ENCODE measurements at regions not wholly inside any gene's neighbourhood (a gene's known extent, or its start where the extent isn't known, plus 50 kb on each side); places are given as distances from the start of the nearest gene placed in this dataset.
A peak's percentile ranks its signal among the peaks of the same experiment; 100 is the strongest.

DNA sequence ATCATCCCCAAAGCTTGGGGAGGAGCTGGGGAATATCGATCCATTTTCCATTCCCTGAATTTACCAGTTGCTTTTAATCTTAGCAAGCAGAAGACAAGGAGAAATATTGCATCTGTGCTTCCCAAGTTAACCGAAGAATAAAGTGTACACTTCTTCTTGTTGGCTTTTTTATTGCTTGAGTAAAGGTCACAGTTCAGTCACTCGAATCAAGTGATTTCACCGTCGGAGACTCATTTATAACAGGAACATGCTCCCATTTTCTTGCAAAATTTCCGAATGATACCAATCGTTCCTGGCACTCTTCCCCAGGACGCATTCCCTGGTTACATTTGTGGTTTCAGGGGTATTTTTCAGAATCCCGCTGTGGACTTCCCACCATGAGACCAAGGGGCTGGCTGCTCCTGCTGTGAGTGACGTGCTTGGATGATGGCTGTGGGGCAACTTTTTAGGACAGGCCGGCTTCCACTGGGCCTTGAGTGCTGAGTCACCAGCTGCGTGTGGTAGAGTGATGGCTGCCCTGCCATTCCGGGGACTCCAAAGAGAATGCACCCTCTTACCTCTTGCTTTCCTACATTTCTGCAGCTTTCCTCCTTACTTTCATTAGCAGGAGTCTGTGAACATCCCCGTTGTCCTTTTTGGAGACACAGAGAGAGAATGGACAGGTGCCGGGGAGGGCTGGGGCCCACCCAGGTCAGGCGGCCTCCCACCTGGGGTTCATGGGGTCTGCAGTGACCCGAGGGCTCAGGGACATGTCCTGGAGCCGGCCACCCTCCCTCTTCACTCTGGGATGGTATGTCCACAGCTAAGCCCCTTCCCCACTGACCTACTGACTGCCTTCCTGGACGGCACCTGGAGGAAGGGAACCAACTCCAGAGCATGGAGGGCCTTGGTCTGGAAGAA, 60.7 kb upstream of the HDAC4 start:
- DNase-seq: peak; percentile 52

DNA sequence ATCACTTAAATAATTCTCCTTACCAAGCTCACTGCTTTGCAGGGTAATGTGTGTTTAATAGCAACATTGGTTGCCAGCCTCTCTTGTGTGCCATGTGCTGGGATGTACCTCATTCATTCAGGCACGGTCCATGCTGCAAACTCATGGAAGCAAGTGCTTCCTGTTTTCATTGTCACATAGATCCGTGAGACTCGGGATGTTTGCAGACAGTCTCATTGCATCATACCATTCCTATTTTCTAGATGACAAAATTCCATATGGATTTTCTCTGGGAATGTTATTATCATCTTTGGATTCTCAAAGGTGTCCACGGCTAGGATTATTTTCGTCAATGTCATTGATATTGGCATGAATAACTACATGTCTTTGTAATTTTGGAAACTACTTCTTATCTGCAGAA, 60.0 kb upstream of the HDAC4 start:
- DNase-seq: no peak

DNA sequence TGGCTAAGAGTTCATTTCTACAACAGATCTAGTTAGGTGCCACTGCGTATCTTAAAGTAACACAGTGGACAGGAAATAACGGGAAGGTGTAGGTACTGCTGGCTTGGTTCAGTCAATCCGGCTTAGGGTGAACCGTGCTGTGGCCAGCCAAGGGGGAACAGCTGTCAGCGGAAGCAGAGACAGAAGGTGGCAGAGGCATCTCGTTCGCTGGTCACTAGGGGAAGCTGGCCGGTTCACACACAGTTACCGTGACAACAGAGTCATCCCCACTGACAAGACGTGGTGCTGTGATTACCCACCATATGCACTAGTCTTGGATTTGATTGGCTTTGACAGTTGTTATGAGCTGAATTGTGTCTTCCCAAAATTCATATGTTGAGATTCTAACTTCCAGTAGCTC, 58.8 kb upstream of the HDAC4 start:
- DNase-seq: no peak

DNA sequence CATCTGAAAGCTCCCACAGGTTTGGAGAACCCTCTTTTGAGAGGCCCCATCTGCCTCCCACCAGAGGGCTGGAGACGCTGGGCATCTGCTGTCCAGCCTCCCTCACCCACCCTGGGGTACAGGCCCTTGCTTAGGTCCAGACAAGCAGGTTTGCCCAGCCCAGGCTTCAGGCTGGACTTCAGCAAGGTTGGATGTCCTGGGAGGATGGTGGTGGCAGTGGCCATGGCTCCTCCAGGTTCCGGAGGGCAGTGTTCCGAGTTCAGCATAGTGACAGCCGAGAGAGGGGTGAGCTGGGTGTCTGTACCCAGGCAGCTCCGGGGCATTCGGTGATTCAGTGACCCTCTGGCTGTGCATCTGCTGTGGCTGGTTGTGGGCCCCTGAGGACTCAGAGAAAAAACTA, 58.2 kb upstream of the HDAC4 start:
- no peak for DNase-seq

DNA sequence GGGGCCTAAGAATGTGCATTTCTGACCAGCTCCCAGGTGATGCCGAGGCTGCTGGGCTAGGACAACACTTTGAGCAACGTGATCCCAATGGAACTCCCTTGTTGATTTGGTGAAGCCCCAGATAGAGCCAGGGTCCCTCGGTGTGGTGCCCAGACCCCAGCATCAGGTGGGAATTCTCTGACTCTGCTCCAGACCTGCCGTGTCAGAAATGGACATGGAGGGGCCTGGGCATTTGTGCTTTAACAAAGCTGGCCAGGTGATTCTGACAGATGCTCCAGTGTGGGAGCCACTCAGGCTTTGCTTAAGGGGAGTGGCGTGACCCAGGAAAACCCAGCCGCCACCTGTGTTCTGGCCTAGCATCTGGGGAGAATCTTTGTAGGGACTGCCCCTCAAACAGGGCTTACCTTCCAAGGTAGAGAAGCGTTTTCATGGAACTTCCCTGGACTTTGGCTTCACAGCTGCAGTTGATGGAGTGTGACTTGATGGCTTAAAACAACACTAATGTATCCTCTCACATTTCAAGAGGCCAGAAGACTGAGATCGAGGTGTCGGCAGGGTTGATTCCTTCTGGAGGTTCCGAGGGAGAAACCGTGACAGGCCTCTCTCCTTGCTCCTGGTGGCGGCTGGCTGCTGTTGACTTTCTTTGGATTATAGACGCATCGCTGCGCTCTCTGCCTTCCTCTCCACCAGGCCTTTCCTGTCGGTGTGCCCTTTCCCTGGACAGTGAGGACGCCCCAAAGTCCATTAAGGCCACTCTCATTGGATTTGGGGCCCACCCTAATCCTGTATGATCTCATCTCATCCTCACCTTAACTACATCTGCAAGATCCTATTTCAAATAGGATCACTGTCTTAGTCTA, 57.0 kb upstream of the HDAC4 start:
- no peak for DNase-seq

DNA sequence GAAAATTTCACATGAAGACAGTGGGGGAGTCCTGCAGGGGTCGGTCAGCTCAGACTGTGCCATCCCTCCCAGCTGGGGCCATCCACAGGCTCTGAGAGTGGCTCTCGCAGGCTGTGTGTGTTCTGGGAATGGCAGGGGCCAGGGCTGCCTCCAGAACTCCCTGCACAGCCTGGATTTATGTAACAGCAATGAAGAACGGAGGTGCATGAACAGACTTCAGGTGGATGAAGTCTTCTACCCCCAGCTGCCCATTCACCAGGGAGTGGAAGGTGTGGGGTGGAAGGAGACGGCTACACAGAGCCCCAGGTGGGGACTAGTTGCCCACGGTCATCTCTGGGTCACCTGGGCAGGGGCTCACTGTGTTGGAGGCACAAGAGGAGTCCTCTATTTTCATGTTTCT, 56.1 kb upstream of the HDAC4 start:
- DNase-seq: no peak

DNA sequence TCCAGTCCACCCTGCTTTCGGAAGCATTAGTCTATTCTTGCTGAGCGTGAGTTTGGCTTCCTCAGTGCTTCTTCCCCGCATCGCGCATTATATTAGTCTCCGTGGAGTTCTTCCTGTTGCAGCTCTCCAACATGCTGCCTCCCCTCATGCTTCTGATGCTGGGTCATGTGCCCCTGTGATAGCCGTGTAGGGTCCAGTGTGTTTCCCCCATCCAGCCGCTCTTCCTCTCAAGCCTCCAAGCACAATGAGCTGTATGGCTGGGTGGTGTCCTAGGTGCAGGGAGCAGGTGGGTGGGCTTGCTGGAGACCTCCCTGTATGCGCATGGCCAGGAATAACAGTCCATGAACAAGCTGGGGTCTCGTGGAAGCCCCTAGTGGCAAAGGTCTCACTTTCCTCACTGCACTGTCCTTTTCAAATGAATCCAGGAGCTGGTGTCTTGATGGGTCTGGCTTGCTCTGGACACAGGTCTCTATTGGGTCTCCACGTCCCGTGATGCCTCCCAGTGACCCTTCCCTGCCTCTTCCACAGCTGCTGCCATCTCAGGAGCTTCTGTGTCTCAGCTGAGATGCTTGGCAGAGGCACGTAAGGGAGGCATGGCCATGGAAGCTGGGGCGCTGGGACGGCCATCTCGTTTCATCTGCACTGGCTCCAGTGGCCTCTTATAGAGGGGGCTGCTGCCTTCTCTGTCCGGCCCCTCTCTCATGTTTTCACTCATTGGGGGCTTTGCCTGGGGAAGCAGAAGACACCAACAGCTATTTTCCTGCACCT, 54.8 kb upstream of the HDAC4 start:
- no peak for DNase-seq

DNA sequence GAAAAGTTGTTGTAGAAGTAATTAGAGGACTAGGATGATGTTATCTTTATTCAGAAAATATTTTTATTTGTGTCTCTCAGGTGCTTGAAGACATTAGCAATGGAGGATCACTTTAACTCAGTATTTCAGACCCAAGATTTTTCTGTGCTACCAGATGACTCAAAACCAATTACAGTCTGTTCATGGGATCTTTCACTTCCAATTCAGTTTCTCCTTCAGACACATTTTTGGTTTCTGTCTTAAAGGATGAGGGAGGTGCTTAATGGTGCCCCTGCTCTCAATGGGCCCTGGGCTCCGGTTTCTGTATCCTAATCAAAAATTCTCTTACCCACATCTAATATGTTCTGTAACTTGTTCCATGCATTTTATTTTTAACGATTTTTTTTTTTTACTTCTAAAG, 53.7 kb upstream of the HDAC4 start:
- no peak for DNase-seq

Data from fibroblast of skin of scalp (primary cell).